Mammary epithelial cell (primary cell): ENCODE measurements at regions not wholly inside any gene's neighbourhood (a gene's known extent, or its start where the extent isn't known, plus 50 kb on each side); places are given as distances from the start of the nearest gene placed in this dataset.

Source experiments
- CTCF ChIP-seq, 2 donors: IDR thresholded peaks in 1 of 2; conservative IDR thresholded peaks in 1 of 2; 2 replicates each; pipeline ENCODE4 v1.5.1; 2011 to 2012; ENCODE audit warnings: inconsistent platforms in 2 of 2, low read length in 2 of 2, mild to moderate bottlenecking in 2 of 2, control low read depth in 1 of 2, low read depth in 1 of 2; ENCODE audit not compliant: insufficient read depth in 1 of 2; ENCODE audit errors: extremely low read depth in 1 of 2
- EZH2 ChIP-seq: IDR thresholded peaks from 2 replicates; pipeline ENCODE4 v1.6.1; 2012; ENCODE audit warnings: low read length, inconsistent platforms, borderline replicate concordance

- TF ChIP-seq CTCF (conservative IDR thresholded peaks at IDR 0.05 in 1 of 2, IDR thresholded peaks at IDR 0.05 in 1 of 2; ENCODE audit: extremely low read depth in 1 of 2, insufficient read depth in 1 of 2, low read depth in 1 of 2, low read length in 2 of 2) (no peak), EZH2 (no peak)
Observed at GRCh38 chr18:56121669-56122068, 516.7 kb downstream of the TXNL1 start.
